Lower leg skin (tissue), 3 donors: ENCODE measurements at regions not wholly inside any gene's neighbourhood (a gene's known extent, or its start where the extent isn't known, plus 50 kb on each side); places are given as distances from the start of the nearest gene placed in this dataset.

ENCODE experiments used
- POLR2A ChIP-seq, 2 donors: fragments of 450-650 bp; IDR thresholded peaks; one replicate each; pipeline ENCODE4 v1.6.1; 2016 to 2017; ENCODE audit warnings: antibody characterized with exemption in 2 of 2, mild to moderate bottlenecking in 1 of 2, moderate library complexity in 1 of 2
- TF ChIP-seq, protein P1 (sequence below), 3 donors: fragments of 450-650 bp; IDR thresholded peaks; one replicate each; pipeline ENCODE4 v1.5.1; 2016; ENCODE audit warnings: antibody characterized with exemption in 3 of 3, mild to moderate bottlenecking in 3 of 3, moderate library complexity in 2 of 3

- TF ChIP-seq, protein P1, sequence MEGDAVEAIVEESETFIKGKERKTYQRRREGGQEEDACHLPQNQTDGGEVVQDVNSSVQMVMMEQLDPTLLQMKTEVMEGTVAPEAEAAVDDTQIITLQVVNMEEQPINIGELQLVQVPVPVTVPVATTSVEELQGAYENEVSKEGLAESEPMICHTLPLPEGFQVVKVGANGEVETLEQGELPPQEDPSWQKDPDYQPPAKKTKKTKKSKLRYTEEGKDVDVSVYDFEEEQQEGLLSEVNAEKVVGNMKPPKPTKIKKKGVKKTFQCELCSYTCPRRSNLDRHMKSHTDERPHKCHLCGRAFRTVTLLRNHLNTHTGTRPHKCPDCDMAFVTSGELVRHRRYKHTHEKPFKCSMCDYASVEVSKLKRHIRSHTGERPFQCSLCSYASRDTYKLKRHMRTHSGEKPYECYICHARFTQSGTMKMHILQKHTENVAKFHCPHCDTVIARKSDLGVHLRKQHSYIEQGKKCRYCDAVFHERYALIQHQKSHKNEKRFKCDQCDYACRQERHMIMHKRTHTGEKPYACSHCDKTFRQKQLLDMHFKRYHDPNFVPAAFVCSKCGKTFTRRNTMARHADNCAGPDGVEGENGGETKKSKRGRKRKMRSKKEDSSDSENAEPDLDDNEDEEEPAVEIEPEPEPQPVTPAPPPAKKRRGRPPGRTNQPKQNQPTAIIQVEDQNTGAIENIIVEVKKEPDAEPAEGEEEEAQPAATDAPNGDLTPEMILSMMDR (IDR thresholded peaks at IDR 0.05): no peak
- no peak for TF ChIP-seq POLR2A (IDR thresholded peaks at IDR 0.05)
These were observed 204.2 kb upstream of the CDH20 start for GRCh38 chr18:61129001-61129400.
